ENCODE measurements at regions not wholly inside any gene's neighbourhood (a gene's known extent, or its start where the extent isn't known, plus 50 kb on each side); places are given as distances from the start of the nearest gene placed in this dataset.
A peak's percentile ranks its signal among the peaks of the same experiment; 100 is the strongest.

DNA sequence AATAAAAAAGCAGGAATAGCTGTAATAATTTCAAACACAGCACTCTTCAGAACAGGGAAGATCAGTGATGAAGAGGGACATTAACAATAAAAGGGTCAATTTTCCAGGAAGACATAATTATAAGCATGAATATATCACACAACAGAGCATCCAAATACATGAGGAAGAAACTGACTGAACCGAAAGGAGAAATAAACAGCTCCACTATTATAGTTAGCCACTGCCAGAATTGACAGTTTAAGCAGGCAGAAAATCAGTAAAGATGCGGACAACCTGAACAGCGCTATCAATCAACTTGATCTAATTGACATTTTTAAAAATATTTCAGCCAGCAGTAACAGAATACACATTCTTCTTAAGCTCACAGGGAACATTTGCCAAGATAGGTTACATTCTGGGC lies 89.1 kb downstream of the MED10 start (continued):
- no peak for TF ChIP-seq ZNF426 (tag by site-specific recombination; IDR thresholded peaks at IDR 0.05)
- TF ChIP-seq, protein P1, sequence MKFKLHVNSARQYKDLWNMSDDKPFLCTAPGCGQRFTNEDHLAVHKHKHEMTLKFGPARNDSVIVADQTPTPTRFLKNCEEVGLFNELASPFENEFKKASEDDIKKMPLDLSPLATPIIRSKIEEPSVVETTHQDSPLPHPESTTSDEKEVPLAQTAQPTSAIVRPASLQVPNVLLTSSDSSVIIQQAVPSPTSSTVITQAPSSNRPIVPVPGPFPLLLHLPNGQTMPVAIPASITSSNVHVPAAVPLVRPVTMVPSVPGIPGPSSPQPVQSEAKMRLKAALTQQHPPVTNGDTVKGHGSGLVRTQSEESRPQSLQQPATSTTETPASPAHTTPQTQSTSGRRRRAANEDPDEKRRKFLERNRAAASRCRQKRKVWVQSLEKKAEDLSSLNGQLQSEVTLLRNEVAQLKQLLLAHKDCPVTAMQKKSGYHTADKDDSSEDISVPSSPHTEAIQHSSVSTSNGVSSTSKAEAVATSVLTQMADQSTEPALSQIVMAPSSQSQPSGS (tag by site-specific recombination; IDR thresholded peaks at IDR 0.05; ENCODE audit: low read depth): no peak
- TF ChIP-seq ZIC2 (tag by site-specific recombination; IDR thresholded peaks at IDR 0.05): no peak
- TF ChIP-seq KLF16 (tag by site-specific recombination; IDR thresholded peaks at IDR 0.05): no peak

DNA sequence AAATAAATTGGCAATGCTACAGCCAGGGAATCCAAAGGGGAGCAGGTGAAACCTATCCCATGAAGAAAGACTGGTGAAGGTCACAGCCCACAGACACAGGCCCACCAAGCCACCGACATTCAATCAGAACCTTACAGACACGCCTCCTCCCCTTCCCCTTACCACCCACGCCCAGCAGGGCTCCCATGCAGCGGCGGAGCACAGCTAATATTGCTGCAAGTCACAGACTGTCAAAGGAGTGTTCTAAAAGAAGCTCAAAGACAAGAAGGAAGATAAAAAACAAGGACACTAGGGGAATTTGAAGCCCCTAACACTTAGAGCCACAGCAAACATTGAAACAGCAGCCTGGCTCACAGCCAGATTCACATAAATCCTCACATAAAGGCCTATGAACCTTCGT lies 91.2 kb downstream of the MED10 start:
- Histone ChIP-seq H3K4me3 (ENCODE audit: low read depth, low read length) (no peak overlapping the region), H3K4me1 (ENCODE audit: control insufficient read depth, insufficient read depth, low read length) (no peaks in the 10 kb centered on the region), H3K36me3 (ENCODE audit: control insufficient read depth in 2 of 2, insufficient read depth in 1 of 2, low read length in 2 of 2) (no peaks in the 10 kb centered on the region), H3K9me3 (ENCODE audit: control insufficient read depth, insufficient read depth, low read depth, low read length) (no peaks in the 10 kb centered on the region; the same call in 1 of the 2 replicates), H3K27ac (ENCODE audit: extremely low read depth, low read depth, low read length) (no peak overlapping the region)
- TF ChIP-seq EGR2 (tag by site-specific recombination; IDR thresholded peaks at IDR 0.05; ENCODE audit: low read depth) (peak; percentile 62; the same call in 1 of the 2 replicates), MYNN (tag by site-specific recombination; IDR thresholded peaks at IDR 0.05; ENCODE audit: borderline replicate concordance) (no peak)
- ChIA-PET CTCF (interaction anchor here (1.0 kb wide), 1 partner anchor 51 kb away, joined by 3 read pairs; no protein-coding TSS in a partner anchor), POLR2A (no interaction called here)

DNA sequence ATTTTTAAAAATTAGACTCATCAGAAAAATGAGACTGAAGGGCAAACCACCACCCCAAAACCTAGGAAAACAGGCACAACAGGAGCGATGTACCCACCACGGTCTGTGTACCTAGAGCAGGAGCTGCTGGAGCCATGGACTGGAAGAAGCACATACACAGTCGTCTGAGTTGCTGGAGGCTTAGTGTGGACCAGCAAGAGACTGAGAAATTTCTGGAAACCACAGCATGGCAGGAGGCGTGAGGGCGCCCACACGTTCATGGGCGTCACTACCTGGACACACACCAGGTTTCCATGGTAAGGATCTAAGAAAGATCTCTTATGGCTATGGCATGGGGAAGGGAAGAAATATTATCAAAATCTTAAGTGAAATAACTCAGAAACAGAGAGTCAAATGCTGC lies 91.9 kb downstream of the MED10 start:
- CTCF ChIA-PET: interaction anchor here (1.0 kb wide), 1 partner anchor 52 kb away, joined by 3 read pairs; no protein-coding TSS in a partner anchor
- TF ChIP-seq ZNF133 (tag by site-specific recombination; IDR thresholded peaks at IDR 0.05): no peak
- TF ChIP-seq, protein P2, sequence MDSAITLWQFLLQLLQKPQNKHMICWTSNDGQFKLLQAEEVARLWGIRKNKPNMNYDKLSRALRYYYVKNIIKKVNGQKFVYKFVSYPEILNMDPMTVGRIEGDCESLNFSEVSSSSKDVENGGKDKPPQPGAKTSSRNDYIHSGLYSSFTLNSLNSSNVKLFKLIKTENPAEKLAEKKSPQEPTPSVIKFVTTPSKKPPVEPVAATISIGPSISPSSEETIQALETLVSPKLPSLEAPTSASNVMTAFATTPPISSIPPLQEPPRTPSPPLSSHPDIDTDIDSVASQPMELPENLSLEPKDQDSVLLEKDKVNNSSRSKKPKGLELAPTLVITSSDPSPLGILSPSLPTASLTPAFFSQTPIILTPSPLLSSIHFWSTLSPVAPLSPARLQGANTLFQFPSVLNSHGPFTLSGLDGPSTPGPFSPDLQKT (IDR thresholded peaks at IDR 0.05; ENCODE audit: borderline replicate concordance, low read depth, low read length): no peak
- TF ChIP-seq ZNF747 (tag by site-specific recombination; IDR thresholded peaks at IDR 0.05): no peak
- no peak for TF ChIP-seq KLF8 (tag by site-specific recombination; IDR thresholded peaks at IDR 0.05)
- TF ChIP-seq, protein P3, sequence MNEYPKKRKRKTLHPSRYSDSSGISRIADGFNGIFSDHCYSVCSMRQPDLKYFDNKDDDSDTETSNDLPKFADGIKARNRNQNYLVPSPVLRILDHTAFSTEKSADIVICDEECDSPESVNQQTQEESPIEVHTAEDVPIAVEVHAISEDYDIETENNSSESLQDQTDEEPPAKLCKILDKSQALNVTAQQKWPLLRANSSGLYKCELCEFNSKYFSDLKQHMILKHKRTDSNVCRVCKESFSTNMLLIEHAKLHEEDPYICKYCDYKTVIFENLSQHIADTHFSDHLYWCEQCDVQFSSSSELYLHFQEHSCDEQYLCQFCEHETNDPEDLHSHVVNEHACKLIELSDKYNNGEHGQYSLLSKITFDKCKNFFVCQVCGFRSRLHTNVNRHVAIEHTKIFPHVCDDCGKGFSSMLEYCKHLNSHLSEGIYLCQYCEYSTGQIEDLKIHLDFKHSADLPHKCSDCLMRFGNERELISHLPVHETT (tag by site-specific recombination; IDR thresholded peaks at IDR 0.05): no peak
- TF ChIP-seq ZNF549 (tag by site-specific recombination; IDR thresholded peaks at IDR 0.05): no peak
- TF ChIP-seq YY2 (tag by site-specific recombination; IDR thresholded peaks at IDR 0.05): no peak
- TF ChIP-seq, protein P4, sequence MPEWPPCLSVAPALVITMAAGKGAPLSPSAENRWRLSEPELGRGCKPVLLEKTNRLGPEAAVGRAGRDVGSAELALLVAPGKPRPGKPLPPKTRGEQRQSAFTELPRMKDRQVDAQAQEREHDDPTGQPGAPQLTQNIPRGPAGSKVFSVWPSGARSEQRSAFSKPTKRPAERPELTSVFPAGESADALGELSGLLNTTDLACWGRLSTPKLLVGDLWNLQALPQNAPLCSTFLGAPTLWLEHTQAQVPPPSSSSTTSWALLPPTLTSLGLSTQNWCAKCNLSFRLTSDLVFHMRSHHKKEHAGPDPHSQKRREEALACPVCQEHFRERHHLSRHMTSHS (tag by site-specific recombination; IDR thresholded peaks at IDR 0.05): no peak
- no peak for TF ChIP-seq ZNF354C (tag by site-specific recombination; IDR thresholded peaks at IDR 0.05; ENCODE audit: borderline replicate concordance, low read depth)
- no peak for TF ChIP-seq EGR2 (tag by site-specific recombination; IDR thresholded peaks at IDR 0.05; ENCODE audit: low read depth)
- TF ChIP-seq SETDB1 (IDR thresholded peaks at IDR 0.05; ENCODE audit: insufficient read length, low read length): no peak
- TF ChIP-seq, protein P5, sequence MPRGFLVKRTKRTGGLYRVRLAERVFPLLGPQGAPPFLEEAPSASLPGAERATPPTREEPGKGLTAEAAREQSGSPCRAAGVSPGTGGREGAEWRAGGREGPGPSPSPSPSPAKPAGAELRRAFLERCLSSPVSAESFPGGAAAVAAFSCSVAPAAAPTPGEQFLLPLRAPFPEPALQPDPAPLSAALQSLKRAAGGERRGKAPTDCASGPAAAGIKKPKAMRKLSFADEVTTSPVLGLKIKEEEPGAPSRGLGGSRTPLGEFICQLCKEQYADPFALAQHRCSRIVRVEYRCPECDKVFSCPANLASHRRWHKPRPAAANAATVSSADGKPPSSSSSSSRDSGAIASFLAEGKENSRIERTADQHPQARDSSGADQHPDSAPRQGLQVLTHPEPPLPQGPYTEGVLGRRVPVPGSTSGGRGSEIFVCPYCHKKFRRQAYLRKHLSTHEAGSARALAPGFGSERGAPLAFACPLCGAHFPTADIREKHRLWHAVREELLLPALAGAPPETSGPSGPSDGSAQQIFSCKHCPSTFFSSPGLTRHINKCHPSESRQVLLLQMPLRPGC (tag by site-specific recombination; IDR thresholded peaks at IDR 0.05): no peak
- TF ChIP-seq ZNF701 (tag by site-specific recombination; IDR thresholded peaks at IDR 0.05): no peak
- no peak for TF ChIP-seq ZNF707 (tag by site-specific recombination; IDR thresholded peaks at IDR 0.05)
- no peak for TF ChIP-seq SP3 (tag by site-specific recombination; IDR thresholded peaks at IDR 0.05)
- no peak for TF ChIP-seq ZNF830 (tag by site-specific recombination; IDR thresholded peaks at IDR 0.05; ENCODE audit: low read depth)
- TF ChIP-seq ZNF155 (tag by site-specific recombination; IDR thresholded peaks at IDR 0.05): no peak
- no peak overlapping the region for H3K27ac ChIP-seq (ENCODE audit: extremely low read depth, low read depth, low read length)
- POLR2A ChIA-PET: no interaction called here
- H3K4me1 ChIP-seq (ENCODE audit: control insufficient read depth, insufficient read depth, low read length): no peaks in the 10 kb centered on the region
- H3K36me3 ChIP-seq (ENCODE audit: control insufficient read depth in 2 of 2, insufficient read depth in 1 of 2, low read length in 2 of 2): no peaks in the 10 kb centered on the region
- H3K9me3 ChIP-seq (ENCODE audit: control insufficient read depth, insufficient read depth, low read depth, low read length): no peaks in the 10 kb centered on the region; the same call in 1 of the 2 replicates
- no peak overlapping the region for H3K4me3 ChIP-seq (ENCODE audit: low read depth, low read length)
